ENCODE measurements at regions not wholly inside any gene's neighbourhood (a gene's known extent, or its start where the extent isn't known, plus 50 kb on each side); places are given as distances from the start of the nearest gene placed in this dataset.

DNA sequence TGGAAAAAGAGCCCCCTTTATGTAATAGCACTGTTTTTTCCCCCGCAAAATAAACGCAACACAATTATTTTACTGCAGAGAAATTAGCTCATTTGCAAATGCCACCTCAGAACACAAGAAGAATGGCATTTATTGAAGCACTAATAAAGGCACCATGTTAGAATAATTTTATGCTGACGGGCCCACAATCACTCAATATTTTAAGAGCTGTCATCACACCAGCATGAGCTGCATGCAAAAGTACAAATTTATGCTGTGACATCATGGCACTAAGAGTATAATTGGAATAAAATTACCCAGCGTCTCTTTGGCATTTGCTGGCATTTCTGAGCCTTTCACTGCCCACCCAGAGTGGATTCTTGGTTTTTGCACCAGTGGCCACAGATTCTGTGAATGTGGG, 364.6 kb downstream of the TLE4 start:
- no peak overlapping the region for H3K4me3 ChIP-seq (ENCODE audit: low read depth in 1 of 2, low read length in 2 of 2)
- no peaks in the 10 kb centered on the region for H3K36me3 ChIP-seq (ENCODE audit: control insufficient read depth in 1 of 2, insufficient read depth in 2 of 2, low read length in 2 of 2)

DNA sequence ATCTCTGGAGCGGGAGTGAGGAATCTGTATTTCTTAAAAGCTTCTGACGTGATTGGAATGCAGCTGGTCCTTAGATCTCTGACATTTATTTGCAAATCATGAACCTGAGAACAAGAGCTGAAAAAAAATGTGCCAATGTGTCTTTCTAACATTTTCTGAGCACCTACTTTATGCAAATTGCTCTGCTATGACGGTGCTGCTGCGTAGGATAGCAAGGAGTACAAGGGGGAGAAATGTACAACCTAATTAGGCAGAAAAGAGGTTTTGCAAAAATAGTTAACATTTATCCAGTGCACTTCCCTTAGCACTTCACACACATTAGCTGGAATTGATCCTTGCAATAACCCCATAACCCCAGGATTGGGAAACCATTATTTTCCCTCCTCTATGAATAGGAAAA, 357.5 kb downstream of the TLE4 start:
- Histone ChIP-seq H3K4me3 (ENCODE audit: low read depth in 1 of 2, low read length in 2 of 2) (no peak overlapping the region), H3K4me1 (ENCODE audit: control insufficient read depth in 1 of 2, insufficient read depth in 2 of 2, low read length in 2 of 2) (no peaks in the 10 kb centered on the region), H3K9me3 (ENCODE audit: control insufficient read depth in 1 of 2, low read length in 2 of 2) (no peaks in the 10 kb centered on the region), H3K27ac (ENCODE audit: low read depth, low read length) (no peak overlapping the region), H3K36me3 (ENCODE audit: control insufficient read depth in 1 of 2, insufficient read depth in 2 of 2, low read length in 2 of 2) (no peaks in the 10 kb centered on the region), H3K27me3 (ENCODE audit: control insufficient read depth in 1 of 2, insufficient read depth in 2 of 2, low read length in 2 of 2) (no peaks in the 10 kb centered on the region), H3K9ac (ENCODE audit: low read depth in 1 of 2, low read length in 2 of 2) (no peak overlapping the region)

More for the DNA sequence above, 364.6 kb downstream of the TLE4 start:
- no peak overlapping the region for H3K27ac ChIP-seq (ENCODE audit: low read depth, low read length)
- H3K27me3 ChIP-seq (ENCODE audit: control insufficient read depth in 1 of 2, insufficient read depth in 2 of 2, low read length in 2 of 2), result no peaks in the 10 kb centered on the region
- no peak overlapping the region for H3K9ac ChIP-seq (ENCODE audit: low read depth in 1 of 2, low read length in 2 of 2)
- no peaks in the 10 kb centered on the region for H3K9me3 ChIP-seq (ENCODE audit: control insufficient read depth in 1 of 2, low read length in 2 of 2)
- H3K4me1 ChIP-seq (ENCODE audit: control insufficient read depth in 1 of 2, insufficient read depth in 2 of 2, low read length in 2 of 2), result no peaks in the 10 kb centered on the region

DNA sequence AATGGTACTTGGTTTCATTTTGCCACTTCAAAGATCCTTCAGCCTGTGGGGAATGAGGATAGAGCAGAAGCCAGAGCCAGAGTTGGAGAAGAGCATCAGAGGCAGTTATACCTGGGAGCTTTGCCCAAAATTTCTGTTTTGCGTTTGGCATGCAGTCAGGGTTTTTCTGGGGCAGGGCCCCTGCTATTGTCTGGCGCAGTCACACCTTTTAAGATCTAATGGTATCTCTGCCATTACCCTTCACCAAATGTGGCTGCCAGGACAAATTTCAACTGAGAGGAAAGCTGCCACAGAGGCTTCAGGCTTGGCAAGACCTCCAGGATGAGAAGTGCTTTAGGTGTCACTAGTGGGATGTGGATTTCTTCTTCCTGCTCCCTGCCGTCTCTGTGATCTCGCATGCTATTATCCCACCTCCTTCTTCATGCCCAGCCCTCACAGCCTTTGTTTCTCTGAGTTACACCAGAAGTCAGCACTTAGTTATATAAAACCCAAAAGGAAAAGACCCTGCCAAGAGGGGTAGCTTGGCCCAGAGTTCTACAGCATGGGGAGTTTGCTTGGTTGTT, 357.0 kb downstream of the TLE4 start:
- H3K9me3 ChIP-seq (ENCODE audit: control insufficient read depth in 1 of 2, low read length in 2 of 2), result no peaks in the 10 kb centered on the region
- no peaks in the 10 kb centered on the region for H3K36me3 ChIP-seq (ENCODE audit: control insufficient read depth in 1 of 2, insufficient read depth in 2 of 2, low read length in 2 of 2)
- H3K4me1 ChIP-seq (ENCODE audit: control insufficient read depth in 1 of 2, insufficient read depth in 2 of 2, low read length in 2 of 2), result no peaks in the 10 kb centered on the region
- H3K27me3 ChIP-seq (ENCODE audit: control insufficient read depth in 1 of 2, insufficient read depth in 2 of 2, low read length in 2 of 2), result no peaks in the 10 kb centered on the region
- H3K4me3 ChIP-seq (ENCODE audit: low read depth in 1 of 2, low read length in 2 of 2), result no peak overlapping the region
- H3K27ac ChIP-seq (ENCODE audit: low read depth, low read length), result no peak overlapping the region
- no peak overlapping the region for H3K9ac ChIP-seq (ENCODE audit: low read depth in 1 of 2, low read length in 2 of 2)

DNA sequence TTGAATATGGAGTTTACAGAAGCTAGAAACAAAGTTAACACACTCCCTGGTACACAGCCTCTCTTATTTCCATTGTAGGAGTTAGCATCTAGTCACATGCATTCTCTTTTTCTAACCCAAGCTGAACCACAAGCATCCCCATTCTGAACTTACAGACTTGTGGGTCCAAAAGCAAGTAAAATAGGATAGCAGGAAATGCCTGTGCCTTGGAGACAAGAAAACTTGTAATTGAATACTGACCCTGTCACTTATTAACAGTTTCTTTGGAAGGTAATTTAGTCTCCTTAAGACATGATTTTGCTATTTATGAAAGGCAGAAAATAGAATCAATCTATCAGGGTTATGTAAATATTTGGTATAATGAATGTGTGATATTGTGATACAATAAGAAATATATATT, 353.6 kb downstream of the TLE4 start:
- no peaks in the 10 kb centered on the region for H3K27me3 ChIP-seq (ENCODE audit: control insufficient read depth in 1 of 2, insufficient read depth in 2 of 2, low read length in 2 of 2)
- no peak overlapping the region for H3K9ac ChIP-seq (ENCODE audit: low read depth in 1 of 2, low read length in 2 of 2)
- H3K9me3 ChIP-seq (ENCODE audit: control insufficient read depth in 1 of 2, low read length in 2 of 2), result no peaks in the 10 kb centered on the region
- H3K27ac ChIP-seq (ENCODE audit: low read depth, low read length), result no peak overlapping the region
- no peak overlapping the region for H3K4me3 ChIP-seq (ENCODE audit: low read depth in 1 of 2, low read length in 2 of 2)
- no peaks in the 10 kb centered on the region for H3K36me3 ChIP-seq (ENCODE audit: control insufficient read depth in 1 of 2, insufficient read depth in 2 of 2, low read length in 2 of 2)
- no peaks in the 10 kb centered on the region for H3K4me1 ChIP-seq (ENCODE audit: control insufficient read depth in 1 of 2, insufficient read depth in 2 of 2, low read length in 2 of 2)

DNA sequence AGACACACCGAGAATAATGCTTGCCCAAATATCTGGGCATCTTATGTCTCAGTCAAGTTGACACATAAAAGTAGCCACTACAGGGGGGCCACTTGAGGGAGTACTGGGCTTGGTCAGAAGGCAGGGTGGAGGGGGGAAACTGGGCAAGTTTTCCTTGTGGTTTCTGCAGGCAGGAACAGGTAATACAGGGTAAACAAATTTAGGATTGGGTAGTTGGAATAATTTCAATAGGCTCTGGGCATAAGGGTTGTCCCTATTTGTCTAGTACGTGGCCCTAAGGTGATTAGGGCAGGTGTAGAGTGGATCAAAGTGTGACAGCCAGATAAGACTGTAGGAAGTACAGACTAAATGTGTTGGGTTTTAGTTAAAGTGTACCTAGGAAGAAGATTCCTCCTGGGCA, 353.1 kb downstream of the TLE4 start:
- Histone ChIP-seq H3K4me1 (ENCODE audit: control insufficient read depth in 1 of 2, insufficient read depth in 2 of 2, low read length in 2 of 2) (no peaks in the 10 kb centered on the region), H3K27me3 (ENCODE audit: control insufficient read depth in 1 of 2, insufficient read depth in 2 of 2, low read length in 2 of 2) (no peaks in the 10 kb centered on the region), H3K27ac (ENCODE audit: low read depth, low read length) (no peak overlapping the region), H3K9me3 (ENCODE audit: control insufficient read depth in 1 of 2, low read length in 2 of 2) (no peaks in the 10 kb centered on the region), H3K4me3 (ENCODE audit: low read depth in 1 of 2, low read length in 2 of 2) (no peak overlapping the region), H3K9ac (ENCODE audit: low read depth in 1 of 2, low read length in 2 of 2) (no peak overlapping the region), H3K36me3 (ENCODE audit: control insufficient read depth in 1 of 2, insufficient read depth in 2 of 2, low read length in 2 of 2) (no peaks in the 10 kb centered on the region)

GRCh38 chr9:79917421-79917820, 345.7 kb downstream of the TLE4 start:
- H3K27ac ChIP-seq (ENCODE audit: low read depth, low read length), result no peak overlapping the region
- H3K9me3 ChIP-seq (ENCODE audit: control insufficient read depth in 1 of 2, low read length in 2 of 2), result no peaks in the 10 kb centered on the region
- H3K36me3 ChIP-seq (ENCODE audit: control insufficient read depth in 1 of 2, insufficient read depth in 2 of 2, low read length in 2 of 2), result no peaks in the 10 kb centered on the region
- H3K9ac ChIP-seq (ENCODE audit: low read depth in 1 of 2, low read length in 2 of 2), result no peak overlapping the region
- H3K4me3 ChIP-seq (ENCODE audit: low read depth in 1 of 2, low read length in 2 of 2), result no peak overlapping the region
- no peaks in the 10 kb centered on the region for H3K4me1 ChIP-seq (ENCODE audit: control insufficient read depth in 1 of 2, insufficient read depth in 2 of 2, low read length in 2 of 2)
- H3K27me3 ChIP-seq (ENCODE audit: control insufficient read depth in 1 of 2, insufficient read depth in 2 of 2, low read length in 2 of 2), result no peaks in the 10 kb centered on the region

DNA sequence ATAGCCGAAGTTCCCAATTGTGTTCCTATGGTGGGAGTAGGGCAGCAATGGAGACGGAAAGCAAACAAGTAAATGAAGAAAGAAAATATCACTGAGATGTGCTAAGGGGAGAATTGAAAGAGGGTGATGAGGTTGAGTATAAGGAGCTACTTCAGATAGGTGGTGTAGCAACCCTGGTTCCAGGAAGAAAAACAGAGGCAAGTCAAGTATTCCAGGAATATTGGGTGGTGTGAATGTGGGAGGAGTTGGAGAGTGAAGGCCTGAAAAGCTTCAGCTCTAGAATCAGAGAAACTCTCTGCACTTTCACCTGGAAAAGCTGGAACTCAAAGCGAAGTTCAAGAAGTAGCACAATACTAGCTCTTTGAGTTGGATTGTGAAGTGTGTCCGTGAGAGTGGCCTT, 342.1 kb downstream of the TLE4 start:
- Histone ChIP-seq H3K27me3 (ENCODE audit: control insufficient read depth in 1 of 2, insufficient read depth in 2 of 2, low read length in 2 of 2) (no peaks in the 10 kb centered on the region), H3K36me3 (ENCODE audit: control insufficient read depth in 1 of 2, insufficient read depth in 2 of 2, low read length in 2 of 2) (no peaks in the 10 kb centered on the region), H3K27ac (ENCODE audit: low read depth, low read length) (no peak overlapping the region), H3K4me3 (ENCODE audit: low read depth in 1 of 2, low read length in 2 of 2) (no peak overlapping the region), H3K9ac (ENCODE audit: low read depth in 1 of 2, low read length in 2 of 2) (no peak overlapping the region), H3K4me1 (ENCODE audit: control insufficient read depth in 1 of 2, insufficient read depth in 2 of 2, low read length in 2 of 2) (no peaks in the 10 kb centered on the region), H3K9me3 (ENCODE audit: control insufficient read depth in 1 of 2, low read length in 2 of 2) (no peaks in the 10 kb centered on the region)

- no peak overlapping the region for H3K9ac ChIP-seq (ENCODE audit: low read depth in 1 of 2, low read length in 2 of 2)
- H3K27me3 ChIP-seq (ENCODE audit: control insufficient read depth in 1 of 2, insufficient read depth in 2 of 2, low read length in 2 of 2), result no peaks in the 10 kb centered on the region
- no peak overlapping the region for H3K4me3 ChIP-seq (ENCODE audit: low read depth in 1 of 2, low read length in 2 of 2)
- no peaks in the 10 kb centered on the region for H3K4me1 ChIP-seq (ENCODE audit: control insufficient read depth in 1 of 2, insufficient read depth in 2 of 2, low read length in 2 of 2)
- no peaks in the 10 kb centered on the region for H3K9me3 ChIP-seq (ENCODE audit: control insufficient read depth in 1 of 2, low read length in 2 of 2)
- H3K36me3 ChIP-seq (ENCODE audit: control insufficient read depth in 1 of 2, insufficient read depth in 2 of 2, low read length in 2 of 2), result no peaks in the 10 kb centered on the region
- H3K27ac ChIP-seq (ENCODE audit: low read depth, low read length), result no peak overlapping the region
These were observed 340.7 kb downstream of the TLE4 start for GRCh38 chr9:79912318-79913070.

GRCh38 chr9:79911724-79912123, 340.0 kb downstream of the TLE4 start:
- no peaks in the 10 kb centered on the region for H3K36me3 ChIP-seq (ENCODE audit: control insufficient read depth in 1 of 2, insufficient read depth in 2 of 2, low read length in 2 of 2)
- H3K9ac ChIP-seq (ENCODE audit: low read depth in 1 of 2, low read length in 2 of 2), result no peak overlapping the region

GRCh38 chr9:79902825-79903600, 331.2 kb downstream of the TLE4 start:
- Histone ChIP-seq H3K9me3 (ENCODE audit: control insufficient read depth in 1 of 2, low read length in 2 of 2) (no peaks in the 10 kb centered on the region), H3K27me3 (ENCODE audit: control insufficient read depth in 1 of 2, insufficient read depth in 2 of 2, low read length in 2 of 2) (no peaks in the 10 kb centered on the region), H3K9ac (ENCODE audit: low read depth in 1 of 2, low read length in 2 of 2) (no peak overlapping the region), H3K36me3 (ENCODE audit: control insufficient read depth in 1 of 2, insufficient read depth in 2 of 2, low read length in 2 of 2) (no peaks in the 10 kb centered on the region), H3K4me1 (ENCODE audit: control insufficient read depth in 1 of 2, insufficient read depth in 2 of 2, low read length in 2 of 2) (no peaks in the 10 kb centered on the region), H3K4me3 (ENCODE audit: low read depth in 1 of 2, low read length in 2 of 2) (no peak overlapping the region), H3K27ac (ENCODE audit: low read depth, low read length) (no peak overlapping the region)

More at GRCh38 chr9:79911724-79912123, 340.0 kb downstream of the TLE4 start:
- Histone ChIP-seq H3K9me3 (ENCODE audit: control insufficient read depth in 1 of 2, low read length in 2 of 2) (no peaks in the 10 kb centered on the region), H3K27ac (ENCODE audit: low read depth, low read length) (no peak overlapping the region), H3K4me1 (ENCODE audit: control insufficient read depth in 1 of 2, insufficient read depth in 2 of 2, low read length in 2 of 2) (no peaks in the 10 kb centered on the region), H3K4me3 (ENCODE audit: low read depth in 1 of 2, low read length in 2 of 2) (no peak overlapping the region), H3K27me3 (ENCODE audit: control insufficient read depth in 1 of 2, insufficient read depth in 2 of 2, low read length in 2 of 2) (no peaks in the 10 kb centered on the region)
